ENCODE measurements at regions not wholly inside any gene's neighbourhood (a gene's known extent, or its start where the extent isn't known, plus 50 kb on each side); places are given as distances from the start of the nearest gene placed in this dataset.
A peak's percentile ranks its signal among the peaks of the same experiment; 100 is the strongest.

DNA sequence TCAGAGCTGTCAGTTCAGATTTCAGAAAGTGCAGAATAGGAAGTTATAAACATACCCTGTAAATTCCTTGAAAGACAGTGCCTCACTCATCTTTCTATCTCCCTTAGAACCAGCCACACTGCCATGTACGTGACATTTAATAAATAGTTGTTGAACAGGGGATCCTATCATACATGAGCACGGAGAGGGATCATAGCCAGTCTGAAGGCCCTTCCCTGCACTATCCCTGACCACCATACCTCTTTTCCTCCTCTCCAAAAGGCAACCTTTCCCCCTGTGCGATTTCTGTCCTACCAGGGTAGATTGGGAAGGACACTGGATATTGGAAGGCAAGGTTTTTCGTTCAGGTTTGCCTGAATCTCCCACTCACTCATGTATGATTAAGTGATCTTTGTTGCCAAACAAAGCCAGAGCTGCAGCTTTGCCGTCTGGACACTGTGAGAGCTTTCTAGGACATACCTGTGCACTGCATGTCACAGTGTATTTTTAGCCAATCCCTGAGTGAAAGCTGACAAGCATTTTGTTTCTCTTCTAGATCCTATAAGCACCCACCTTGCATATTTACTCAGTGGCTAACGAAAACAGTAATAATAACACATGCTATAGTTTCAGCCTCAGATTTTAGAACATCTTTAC, 986.5 kb upstream of the WWC1 start:
- no peak for DNase-seq (ENCODE audit: low read depth)
- TF ChIP-seq, protein P1, sequence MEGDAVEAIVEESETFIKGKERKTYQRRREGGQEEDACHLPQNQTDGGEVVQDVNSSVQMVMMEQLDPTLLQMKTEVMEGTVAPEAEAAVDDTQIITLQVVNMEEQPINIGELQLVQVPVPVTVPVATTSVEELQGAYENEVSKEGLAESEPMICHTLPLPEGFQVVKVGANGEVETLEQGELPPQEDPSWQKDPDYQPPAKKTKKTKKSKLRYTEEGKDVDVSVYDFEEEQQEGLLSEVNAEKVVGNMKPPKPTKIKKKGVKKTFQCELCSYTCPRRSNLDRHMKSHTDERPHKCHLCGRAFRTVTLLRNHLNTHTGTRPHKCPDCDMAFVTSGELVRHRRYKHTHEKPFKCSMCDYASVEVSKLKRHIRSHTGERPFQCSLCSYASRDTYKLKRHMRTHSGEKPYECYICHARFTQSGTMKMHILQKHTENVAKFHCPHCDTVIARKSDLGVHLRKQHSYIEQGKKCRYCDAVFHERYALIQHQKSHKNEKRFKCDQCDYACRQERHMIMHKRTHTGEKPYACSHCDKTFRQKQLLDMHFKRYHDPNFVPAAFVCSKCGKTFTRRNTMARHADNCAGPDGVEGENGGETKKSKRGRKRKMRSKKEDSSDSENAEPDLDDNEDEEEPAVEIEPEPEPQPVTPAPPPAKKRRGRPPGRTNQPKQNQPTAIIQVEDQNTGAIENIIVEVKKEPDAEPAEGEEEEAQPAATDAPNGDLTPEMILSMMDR (IDR thresholded peaks at IDR 0.05; ENCODE audit: control insufficient read depth, extremely low read depth, insufficient read depth), result no peak
- no peak overlapping the region for H3K4me3 ChIP-seq (ENCODE audit: low read depth, low read length)

DNA sequence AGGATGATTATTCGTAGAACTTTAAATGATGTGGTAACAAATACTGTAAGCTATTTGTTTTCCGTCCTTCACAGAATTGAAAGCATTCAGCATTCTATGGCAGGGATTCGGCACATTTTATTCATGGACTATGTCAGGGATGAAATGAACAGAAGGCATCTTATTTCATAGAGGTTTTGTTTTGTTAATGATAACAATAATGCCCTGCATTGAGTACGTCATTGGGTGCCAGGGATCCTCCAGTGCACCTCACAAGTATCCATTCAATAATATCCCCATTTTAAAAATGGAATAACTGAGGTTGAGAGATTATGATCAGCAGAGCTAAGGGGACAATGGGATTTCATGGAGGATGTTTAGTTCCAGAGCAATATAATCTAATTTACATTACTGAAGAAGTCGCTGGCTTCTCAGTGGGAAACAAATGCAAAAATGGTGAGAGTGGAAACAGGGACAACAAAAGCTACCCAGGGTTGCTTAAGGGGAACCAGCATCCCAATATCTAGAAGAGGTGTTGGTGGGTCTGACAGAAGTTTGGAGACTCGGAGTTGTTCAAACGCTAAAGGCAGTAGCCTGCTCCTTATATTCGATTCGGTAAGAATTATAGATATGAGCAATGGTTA, 985.7 kb upstream of the WWC1 start:
- DNase-seq (ENCODE audit: low read depth), result no peak
- H3K4me3 ChIP-seq (ENCODE audit: low read depth, low read length), result no peak overlapping the region
- TF ChIP-seq, protein P1 (IDR thresholded peaks at IDR 0.05; ENCODE audit: control insufficient read depth, extremely low read depth, insufficient read depth), result no peak

DNA sequence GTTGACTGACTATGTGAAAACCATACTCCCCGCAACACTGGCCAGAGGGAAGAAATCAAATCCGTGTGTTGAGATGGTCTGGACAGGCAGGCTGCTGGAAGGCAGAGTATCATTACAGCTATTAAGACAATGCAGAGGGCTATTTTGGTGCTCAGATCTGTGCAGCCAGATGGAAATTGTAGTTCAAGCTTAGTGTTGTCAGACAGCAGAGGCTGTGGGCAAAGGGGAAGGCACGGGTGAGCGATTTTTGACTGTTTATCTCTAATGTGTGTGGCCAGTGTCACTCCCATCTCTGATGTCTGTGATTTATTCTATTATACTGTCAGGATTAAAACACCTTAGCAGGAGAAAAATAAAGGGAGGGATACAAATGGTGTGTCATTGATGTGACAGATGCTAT, 984.4 kb upstream of the WWC1 start:
- no peak for DNase-seq (ENCODE audit: low read depth)
- H3K4me3 ChIP-seq (ENCODE audit: low read depth, low read length), result no peak overlapping the region
- TF ChIP-seq, protein P1 (IDR thresholded peaks at IDR 0.05; ENCODE audit: control insufficient read depth, extremely low read depth, insufficient read depth), result no peak

DNA sequence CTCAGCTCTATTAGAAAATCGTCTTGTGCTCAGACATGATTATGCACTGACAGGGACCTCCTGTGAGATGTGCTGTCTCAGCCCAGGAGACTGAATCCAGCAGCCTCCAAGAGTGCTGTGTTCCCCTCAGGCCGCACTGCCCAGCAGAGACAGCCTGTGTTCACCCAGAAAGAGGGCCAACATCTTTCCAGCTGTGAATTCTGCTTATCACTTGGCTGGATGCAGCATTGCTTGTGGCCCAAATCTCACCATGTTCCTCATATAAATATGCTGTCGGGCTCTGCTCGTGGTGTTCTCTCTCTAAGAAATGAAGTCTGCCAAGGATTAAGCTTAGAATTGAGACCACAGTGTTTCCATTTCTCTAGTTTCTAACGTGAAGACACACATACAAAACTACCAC, 983.0 kb upstream of the WWC1 start:
- no peak for DNase-seq (ENCODE audit: low read depth)
- TF ChIP-seq, protein P1 (IDR thresholded peaks at IDR 0.05; ENCODE audit: control insufficient read depth, extremely low read depth, insufficient read depth), result no peak
- no peak overlapping the region for H3K4me3 ChIP-seq (ENCODE audit: low read depth, low read length)

DNA sequence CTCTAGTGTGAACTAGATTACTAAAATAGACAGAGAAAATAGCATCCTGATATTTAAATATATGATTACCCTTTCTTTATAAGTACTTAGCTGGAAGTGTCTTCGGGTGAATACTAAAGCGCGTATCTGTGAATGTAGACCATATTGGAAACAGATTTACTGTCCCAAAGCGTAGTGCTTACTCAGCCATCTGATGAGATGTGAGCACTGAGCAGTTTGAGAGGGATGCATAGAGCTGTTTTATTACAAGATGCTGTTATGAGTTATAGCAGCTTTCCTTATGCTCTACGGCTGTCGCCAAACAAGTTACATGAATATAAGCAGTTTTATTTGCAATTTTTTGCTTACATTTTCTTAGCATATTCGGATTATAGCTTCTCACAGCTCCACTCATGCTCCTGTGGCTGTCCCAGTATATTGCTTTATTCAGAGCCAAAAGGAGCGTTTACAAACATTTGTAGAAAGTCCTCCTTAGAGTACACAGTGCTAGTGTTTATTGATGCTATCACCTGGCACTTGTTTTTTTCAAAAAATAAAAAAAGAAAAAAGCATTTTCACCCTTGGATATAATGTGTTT, 981.4 kb upstream of the WWC1 start:
- TF ChIP-seq, protein P1 (IDR thresholded peaks at IDR 0.05; ENCODE audit: control insufficient read depth, extremely low read depth, insufficient read depth), result no peak
- no peak overlapping the region for H3K4me3 ChIP-seq (ENCODE audit: low read depth, low read length)
- DNase-seq (ENCODE audit: low read depth), result peak; percentile 43

DNA sequence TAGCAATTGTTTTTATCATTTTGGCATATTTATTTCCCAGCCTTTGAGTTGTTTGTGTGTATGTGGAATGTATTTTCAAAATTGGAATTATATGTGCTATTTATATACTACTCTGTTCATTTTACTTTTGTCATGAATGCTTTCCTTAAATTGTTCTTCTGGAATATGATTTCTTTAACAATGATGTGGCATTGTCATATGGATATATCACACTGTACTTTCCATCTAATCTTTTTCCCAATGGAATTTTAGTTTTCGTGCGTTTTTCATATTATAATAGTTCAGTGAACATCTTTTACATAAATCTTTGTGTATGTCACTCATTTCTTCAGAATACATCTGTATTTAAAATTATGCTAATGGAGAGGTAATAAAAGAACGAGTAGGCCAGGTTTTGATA, 980.1 kb upstream of the WWC1 start:
- no peak for DNase-seq (ENCODE audit: low read depth)
- TF ChIP-seq, protein P1 (IDR thresholded peaks at IDR 0.05; ENCODE audit: control insufficient read depth, extremely low read depth, insufficient read depth), result no peak
- no peak overlapping the region for H3K4me3 ChIP-seq (ENCODE audit: low read depth, low read length)

Data from LNCaP clone FGC (cell line).